H1 (cell line): ENCODE measurements at regions not wholly inside any gene's neighbourhood (a gene's known extent, or its start where the extent isn't known, plus 50 kb on each side); places are given as distances from the start of the nearest gene placed in this dataset.

Source experiments
- GTF2F1 ChIP-seq: IDR thresholded peaks from 2 replicates; pipeline ENCODE4 v1.6.1; 2012; ENCODE audit warnings: low read depth, low read length, improper control_type of control experiment, borderline replicate concordance
- JUND ChIP-seq: IDR thresholded peaks from 2 replicates; pipeline ENCODE4 v1.6.1; 2011; ENCODE audit warnings: mild to moderate bottlenecking, improper control_type of control experiment, low read length
- RAD21 ChIP-seq, 2 experiments: IDR thresholded peaks in 1 of 2; conservative IDR thresholded peaks in 1 of 2; 2 replicates each; pipeline ENCODE4 v1.6.1; 2011; ENCODE audit warnings: low read depth in 2 of 2, low read length in 2 of 2, improper control_type of control experiment in 1 of 2, inconsistent platforms in 1 of 2, mild to moderate bottlenecking in 1 of 2, moderate library complexity in 1 of 2
- RFX5 ChIP-seq: IDR thresholded peaks from 2 replicates; pipeline ENCODE4 v1.6.1; 2011; ENCODE audit warnings: low read depth, low read length, improper control_type of control experiment, borderline replicate concordance
- TAF7 ChIP-seq: optimal IDR thresholded peaks from 2 replicates; pipeline ENCODE3; 2011; ENCODE audit warnings: low read depth, mild to moderate bottlenecking, inconsistent platforms, low read length, moderate library complexity, borderline replicate concordance
- TBP ChIP-seq: IDR thresholded peaks from 2 replicates; pipeline ENCODE4 v1.6.1; 2011; ENCODE audit warnings: low read depth, low read length, improper control_type of control experiment
- TEAD4 ChIP-seq: IDR thresholded peaks from 2 replicates; pipeline ENCODE4 v1.6.1; 2012; ENCODE audit warnings: low read depth, low read length, inconsistent platforms, mixed read lengths
- YY1 ChIP-seq: IDR thresholded peaks from 2 replicates; pipeline ENCODE4 v1.6.1; 2011; ENCODE audit warnings: low read depth, mild to moderate bottlenecking, low read length
- ZNF274 ChIP-seq: IDR thresholded peaks from 2 replicates; pipeline ENCODE4 v1.7.0; 2012; ENCODE audit warnings: low read length, borderline replicate concordance; ENCODE audit errors: extremely low read depth
- TF ChIP-seq, protein P1 (sequence below): IDR thresholded peaks from 2 replicates; pipeline ENCODE4 v1.6.1; 2011; ENCODE audit warnings: low read length, improper control_type of control experiment
- TF ChIP-seq, protein P2 (sequence below), 3 experiments: IDR thresholded peaks; 1 replicate in 2 of 3; 2 replicates in 1 of 3; pipeline versions ENCODE4 v1.5.1 to v1.6.1; 2011; ENCODE audit warnings: low read length in 3 of 3, mild to moderate bottlenecking in 3 of 3, inconsistent platforms in 2 of 3, low read depth in 1 of 3, moderate library complexity in 1 of 3; ENCODE audit not compliant: insufficient read depth in 1 of 3; ENCODE audit errors: control extremely low read depth in 1 of 3
- TF ChIP-seq, protein P3 (sequence below): IDR thresholded peaks from 2 replicates; pipeline ENCODE4 v1.6.1; 2012; ENCODE audit warnings: inconsistent platforms

DNA sequence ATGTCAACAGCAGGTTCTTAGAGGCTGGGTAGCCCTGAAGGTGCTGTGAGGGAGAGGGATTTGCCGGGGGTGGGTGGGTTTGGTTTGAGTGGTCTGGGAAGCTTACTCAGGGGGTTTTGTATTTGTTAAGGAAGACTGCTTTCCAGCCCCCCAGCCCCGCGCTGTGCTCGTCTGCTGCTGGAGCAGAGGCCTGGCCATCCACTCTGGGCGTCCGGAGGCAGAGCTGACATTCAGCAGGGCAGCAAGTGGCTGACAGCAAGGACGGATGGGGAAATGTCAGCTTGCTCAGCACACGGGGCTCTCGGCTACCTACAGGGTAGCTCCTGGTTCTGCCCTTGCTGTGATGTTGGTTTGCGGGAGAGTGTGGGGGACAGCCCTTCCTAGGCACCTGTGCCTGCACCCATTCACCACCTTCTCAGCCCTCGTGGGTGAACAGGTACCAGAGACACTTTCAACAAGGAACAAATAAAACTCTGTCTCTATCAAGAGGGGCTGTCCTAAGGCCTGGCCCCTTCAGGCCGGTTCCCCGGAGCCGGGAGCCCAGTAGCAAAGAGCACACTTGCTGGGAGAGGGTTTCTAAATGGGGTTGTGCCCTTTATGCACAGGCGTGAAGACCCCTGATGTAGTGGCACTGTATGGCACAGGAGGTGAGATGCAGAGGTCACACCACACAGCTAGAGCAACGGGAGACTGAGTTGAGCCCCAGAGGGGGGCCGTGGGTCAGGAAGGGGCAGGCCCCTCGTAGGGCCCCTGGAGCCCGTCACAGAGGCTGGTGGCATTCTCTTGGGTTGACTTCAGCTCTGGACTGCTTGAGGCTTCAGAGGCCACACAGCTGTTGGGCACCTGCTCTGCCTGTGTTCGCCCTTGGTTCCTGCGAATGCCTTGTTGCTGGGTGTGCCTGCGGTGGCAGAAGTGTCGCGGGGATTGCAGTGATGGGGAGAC is 72.2 kb upstream of the SHH start:
- TF ChIP-seq TBP (no peak), GTF2F1 (no peak), RFX5 (no peak), JUND (no peak), TAF7 (no peak), TEAD4 (no peak), RAD21 (IDR thresholded peaks at IDR 0.05 in 1 of 2, conservative IDR thresholded peaks at IDR 0.05 in 1 of 2; ENCODE audit: low read depth in 2 of 2, low read length in 2 of 2) (no peak), YY1 (no peak), ZNF274 (no peak)
- TF ChIP-seq, protein P1, sequence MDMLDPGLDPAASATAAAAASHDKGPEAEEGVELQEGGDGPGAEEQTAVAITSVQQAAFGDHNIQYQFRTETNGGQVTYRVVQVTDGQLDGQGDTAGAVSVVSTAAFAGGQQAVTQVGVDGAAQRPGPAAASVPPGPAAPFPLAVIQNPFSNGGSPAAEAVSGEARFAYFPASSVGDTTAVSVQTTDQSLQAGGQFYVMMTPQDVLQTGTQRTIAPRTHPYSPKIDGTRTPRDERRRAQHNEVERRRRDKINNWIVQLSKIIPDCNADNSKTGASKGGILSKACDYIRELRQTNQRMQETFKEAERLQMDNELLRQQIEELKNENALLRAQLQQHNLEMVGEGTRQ, result no peak
- TF ChIP-seq, protein P2, sequence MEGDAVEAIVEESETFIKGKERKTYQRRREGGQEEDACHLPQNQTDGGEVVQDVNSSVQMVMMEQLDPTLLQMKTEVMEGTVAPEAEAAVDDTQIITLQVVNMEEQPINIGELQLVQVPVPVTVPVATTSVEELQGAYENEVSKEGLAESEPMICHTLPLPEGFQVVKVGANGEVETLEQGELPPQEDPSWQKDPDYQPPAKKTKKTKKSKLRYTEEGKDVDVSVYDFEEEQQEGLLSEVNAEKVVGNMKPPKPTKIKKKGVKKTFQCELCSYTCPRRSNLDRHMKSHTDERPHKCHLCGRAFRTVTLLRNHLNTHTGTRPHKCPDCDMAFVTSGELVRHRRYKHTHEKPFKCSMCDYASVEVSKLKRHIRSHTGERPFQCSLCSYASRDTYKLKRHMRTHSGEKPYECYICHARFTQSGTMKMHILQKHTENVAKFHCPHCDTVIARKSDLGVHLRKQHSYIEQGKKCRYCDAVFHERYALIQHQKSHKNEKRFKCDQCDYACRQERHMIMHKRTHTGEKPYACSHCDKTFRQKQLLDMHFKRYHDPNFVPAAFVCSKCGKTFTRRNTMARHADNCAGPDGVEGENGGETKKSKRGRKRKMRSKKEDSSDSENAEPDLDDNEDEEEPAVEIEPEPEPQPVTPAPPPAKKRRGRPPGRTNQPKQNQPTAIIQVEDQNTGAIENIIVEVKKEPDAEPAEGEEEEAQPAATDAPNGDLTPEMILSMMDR (IDR thresholded peaks at IDR 0.05; ENCODE audit: control extremely low read depth in 1 of 3, insufficient read depth in 1 of 3, low read depth in 1 of 3, low read length in 3 of 3), result no peak
- TF ChIP-seq, protein P3, sequence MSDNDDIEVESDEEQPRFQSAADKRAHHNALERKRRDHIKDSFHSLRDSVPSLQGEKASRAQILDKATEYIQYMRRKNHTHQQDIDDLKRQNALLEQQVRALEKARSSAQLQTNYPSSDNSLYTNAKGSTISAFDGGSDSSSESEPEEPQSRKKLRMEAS, result no peak
